ENCODE measurements at regions not wholly inside any gene's neighbourhood (a gene's known extent, or its start where the extent isn't known, plus 50 kb on each side); places are given as distances from the start of the nearest gene placed in this dataset.
"Not testable (repeated sequence)": the region's sequence is repeated elsewhere in the genome, so short reads cannot be mapped to it uniquely, and the experiment has no call there.

GRCh38 chr13:83794583-83794982 is 87.7 kb downstream of the SLITRK1 start:
- 89 to 97% methylated on average over 2 of the region's 2 CpGs for WGBS, 2 donors
- intact Hi-C loops (cut with DNase I), result no loop called here

GRCh38 chr13:83780227-83780626 is 102.0 kb downstream of the SLITRK1 start:
- no peaks in the 10 kb centered on the region for H3K9me3 ChIP-seq
- 62 to 65% methylated on average over 6 of the region's 6 CpGs for WGBS, 2 donors
- intact Hi-C loops (cut with DNase I), result no loop called here

More at GRCh38 chr13:83794583-83794982, 87.7 kb downstream of the SLITRK1 start:
- Histone ChIP-seq H3K4me3 (replicated peaks in 1 of 3) (no peak overlapping the region), H3K9me3 (no peaks in the 10 kb centered on the region), H3K27ac (no peak overlapping the region), H3K36me3 (no peaks in the 10 kb centered on the region), H3K4me1 (no peaks in the 10 kb centered on the region), H3K27me3 (no peaks in the 10 kb centered on the region)
- TF ChIP-seq POLR2A (IDR thresholded peaks at IDR 0.05), result no peak
- TF ChIP-seq CTCF (IDR thresholded peaks at IDR 0.05), result no peak
- DNase-seq, result no peak

GRCh38 chr13:83773961-83774360 is 108.3 kb downstream of the SLITRK1 start:
- no peaks in the 10 kb centered on the region for H3K27me3 ChIP-seq
- intact Hi-C loops (cut with DNase I), result no loop called here
- H3K27ac ChIP-seq, result no peak overlapping the region
- H3K4me3 ChIP-seq (replicated peaks in 1 of 3), result no peak overlapping the region
- 77 to 83% methylated on average over 2 of the region's 2 CpGs for WGBS, 2 donors
- TF ChIP-seq CTCF (IDR thresholded peaks at IDR 0.05) (no peak), POLR2A (IDR thresholded peaks at IDR 0.05) (no peak)
- H3K4me1 ChIP-seq, result no peaks in the 10 kb centered on the region
- H3K36me3 ChIP-seq, result no peaks in the 10 kb centered on the region
- DNase-seq, result no peak
- no peaks in the 10 kb centered on the region for H3K9me3 ChIP-seq

More at GRCh38 chr13:83780227-83780626, 102.0 kb downstream of the SLITRK1 start:
- no peak for TF ChIP-seq POLR2A (IDR thresholded peaks at IDR 0.05)
- H3K27ac ChIP-seq, result no peak overlapping the region
- no peaks in the 10 kb centered on the region for H3K27me3 ChIP-seq
- no peaks in the 10 kb centered on the region for H3K36me3 ChIP-seq
- H3K4me1 ChIP-seq, result no peaks in the 10 kb centered on the region
- H3K4me3 ChIP-seq (replicated peaks in 1 of 3), result no peak overlapping the region
- no peak for DNase-seq

GRCh38 chr13:83765796-83766195 is 116.5 kb downstream of the SLITRK1 start:
- Histone ChIP-seq H3K27ac (no peak overlapping the region), H3K36me3 (no peaks in the 10 kb centered on the region), H3K27me3 (no peaks in the 10 kb centered on the region), H3K4me3 (replicated peaks in 1 of 3) (no peak overlapping the region), H3K4me1 (no peaks in the 10 kb centered on the region), H3K9me3 (no peaks in the 10 kb centered on the region)
- no peak for DNase-seq
- intact Hi-C loops (cut with DNase I), result no loop called here
- TF ChIP-seq POLR2A (IDR thresholded peaks at IDR 0.05) (no peak), CTCF (IDR thresholded peaks at IDR 0.05) (no peak)
- WGBS, 2 donors, result 89 to 93% methylated on average over 1 of the region's 1 CpG

GRCh38 chr13:83761631-83762030 is 120.6 kb downstream of the SLITRK1 start:
- TF ChIP-seq CTCF (IDR thresholded peaks at IDR 0.05) (no peak), POLR2A (IDR thresholded peaks at IDR 0.05) (no peak)
- intact Hi-C loops (cut with DNase I), result no loop called here

GRCh38 chr13:83755210-83755609 is 127.1 kb downstream of the SLITRK1 start:
- H3K4me3 ChIP-seq (replicated peaks in 1 of 3); H3K27me3 ChIP-seq; H3K36me3 ChIP-seq; intact Hi-C loops (cut with DNase I); H3K9me3 ChIP-seq; H3K27ac ChIP-seq; DNase-seq; H3K4me1 ChIP-seq: not testable (repeated sequence)
- 89 to 94% methylated on average over 2 of the region's 2 CpGs for WGBS, 2 donors

More at GRCh38 chr13:83761631-83762030, 120.6 kb downstream of the SLITRK1 start:
- WGBS, 2 donors, result 61% methylated on average over 2 of the region's 2 CpGs
- Histone ChIP-seq H3K27me3 (no peaks in the 10 kb centered on the region), H3K9me3 (no peaks in the 10 kb centered on the region), H3K4me3 (replicated peaks in 1 of 3) (no peak overlapping the region), H3K4me1 (no peaks in the 10 kb centered on the region), H3K27ac (no peak overlapping the region), H3K36me3 (no peaks in the 10 kb centered on the region)
- no peak for DNase-seq
